Right atrium auricular region (tissue), 2 donors: ENCODE measurements at regions not wholly inside any gene's neighbourhood (a gene's known extent, or its start where the extent isn't known, plus 50 kb on each side); places are given as distances from the start of the nearest gene placed in this dataset.
A peak's percentile ranks its signal among the peaks of the same experiment; 100 is the strongest.

Experiments used
- DNase-seq: peaks from one replicate; pipeline ENCODE4 v3.0.0-alpha.2; 2019; ENCODE audit warnings: low spot score
- H3K27ac ChIP-seq, 2 donors: fragments of 200-600 bp; sonication (generic); 1 replicate in 1 of 2; 2 replicates in 1 of 2; pipeline ENCODE4 v1.5.1; 2016 to 2019
- H3K27me3 ChIP-seq, 2 donors: fragments of 200-600 bp; sonication (generic); one replicate each; pipeline versions ENCODE4 v1.5.1 to v1.6.0; 2017 to 2019
- H3K36me3 ChIP-seq: fragments of 200-600 bp; sonication (generic); one replicate; pipeline ENCODE4 v1.5.1; 2016
- H3K4me1 ChIP-seq, 2 donors: fragments of 200-600 bp; sonication (generic); one replicate each; pipeline versions ENCODE4 v1.5.1 to v1.6.0; 2017 to 2019
- H3K4me3 ChIP-seq, 2 donors: fragments of 200-600 bp; sonication (generic); 1 replicate in 1 of 2; 2 replicates in 1 of 2; pipeline ENCODE4 v1.5.1; 2017 to 2019; ENCODE audit warnings: mild to moderate bottlenecking in 1 of 2, moderate library complexity in 1 of 2
- H3K9me3 ChIP-seq, 2 donors: fragments of 200-600 bp; sonication (generic); one replicate each; pipeline ENCODE4 v1.5.1; 2019
- CTCF ChIP-seq, 2 donors: fragments of 200-600 bp; sonication (generic); IDR thresholded peaks; one replicate each; pipeline ENCODE4 v1.5.1; 2019; ENCODE audit warnings: antibody characterized with exemption in 2 of 2

GRCh38 chr2:150309311-150310080 is 178.0 kb downstream of the RND3 start:
- no peak for DNase-seq
- Histone ChIP-seq H3K36me3 (no peaks in the 10 kb centered on the region), H3K9me3 (peaks cover 0 to 15% of the 10 kb centered on the region in 2 donors), H3K4me3 (no peak overlapping the region), H3K27me3 (no peaks in the 10 kb centered on the region), H3K4me1 (no peaks in the 10 kb centered on the region), H3K27ac (no peak overlapping the region)
- TF ChIP-seq CTCF (IDR thresholded peaks at IDR 0.05), result no peak

- no peak overlapping the region for H3K4me3 ChIP-seq
- no peaks in the 10 kb centered on the region for H3K36me3 ChIP-seq
- peaks cover 0 to 19% of the 10 kb centered on the region in 2 donors for H3K9me3 ChIP-seq
- no peaks in the 10 kb centered on the region for H3K27me3 ChIP-seq
- no peak for TF ChIP-seq CTCF (IDR thresholded peaks at IDR 0.05)
- H3K27ac ChIP-seq, result no peak overlapping the region
- H3K4me1 ChIP-seq, result no peaks in the 10 kb centered on the region
- no peak for DNase-seq
These were observed 180.2 kb downstream of the RND3 start for GRCh38 chr2:150307258-150307657.

- no peak for TF ChIP-seq CTCF (IDR thresholded peaks at IDR 0.05)
- no peaks in the 10 kb centered on the region for H3K4me1 ChIP-seq
- no peak for DNase-seq
- H3K27me3 ChIP-seq, result no peaks in the 10 kb centered on the region
- no peak overlapping the region for H3K4me3 ChIP-seq
- H3K27ac ChIP-seq, result no peak overlapping the region
- H3K36me3 ChIP-seq, result no peaks in the 10 kb centered on the region
- H3K9me3 ChIP-seq, result peaks cover 0 to 16% of the 10 kb centered on the region in 2 donors
These were observed 184.2 kb downstream of the RND3 start for GRCh38 chr2:150303281-150303680.

GRCh38 chr2:150298571-150299305 is 188.7 kb downstream of the RND3 start:
- no peak for TF ChIP-seq CTCF (IDR thresholded peaks at IDR 0.05)
- no peak overlapping the region for H3K27ac ChIP-seq
- peaks cover 0 to 3% of the 10 kb centered on the region in 2 donors for H3K9me3 ChIP-seq
- H3K27me3 ChIP-seq, result no peaks in the 10 kb centered on the region
- no peaks in the 10 kb centered on the region for H3K36me3 ChIP-seq
- H3K4me1 ChIP-seq, result no peaks in the 10 kb centered on the region
- no peak for DNase-seq
- H3K4me3 ChIP-seq, result no peak overlapping the region

DNA sequence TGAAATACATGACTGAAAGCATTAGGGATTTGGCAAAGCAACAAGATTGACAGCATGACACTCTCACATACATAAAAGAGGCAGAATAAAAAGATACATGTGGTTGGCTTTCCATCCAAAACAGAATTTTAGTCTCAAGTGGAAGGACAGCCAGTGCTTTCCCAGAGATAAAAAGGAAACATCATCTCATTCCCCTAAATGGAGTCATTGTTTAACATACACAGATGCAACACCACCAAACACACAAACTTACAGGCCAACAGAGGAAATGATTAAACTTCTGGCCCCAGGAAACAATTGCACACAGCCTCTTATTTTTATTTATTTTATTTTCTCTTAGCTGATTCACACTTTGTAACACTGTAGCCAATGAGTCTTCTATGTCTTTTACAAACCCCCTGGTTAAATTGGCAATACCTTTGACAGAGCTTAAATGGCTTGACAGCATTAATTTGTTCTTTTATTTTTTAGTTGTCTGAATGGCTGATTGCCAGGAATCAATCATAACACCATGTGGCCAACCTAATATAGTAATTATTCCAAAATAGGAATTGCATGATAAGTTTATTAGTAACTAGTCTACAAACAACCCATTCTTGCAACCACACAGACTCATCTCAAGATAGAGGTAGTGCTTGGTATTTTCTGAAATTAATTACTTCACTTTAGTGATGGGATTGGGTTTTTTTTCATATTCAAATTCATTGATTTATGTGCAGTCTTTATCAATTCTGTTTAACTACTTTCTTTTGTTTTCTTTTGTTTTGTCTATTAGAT is 190.5 kb downstream of the RND3 start:
- Histone ChIP-seq H3K9me3 (no peaks in the 10 kb centered on the region), H3K4me3 (no peak overlapping the region), H3K27me3 (no peaks in the 10 kb centered on the region), H3K27ac (peak overlapping the region in 1 of 2 donors; percentile 18), H3K36me3 (no peaks in the 10 kb centered on the region), H3K4me1 (no peaks in the 10 kb centered on the region)
- no peak for DNase-seq
- TF ChIP-seq CTCF (IDR thresholded peaks at IDR 0.05), result no peak
